SJSA1 (cell line): ENCODE measurements at regions not wholly inside any gene's neighbourhood (a gene's known extent, or its start where the extent isn't known, plus 50 kb on each side); places are given as distances from the start of the nearest gene placed in this dataset.
"Not testable (repeated sequence)": the region's sequence is repeated elsewhere in the genome, so short reads cannot be mapped to it uniquely, and the experiment has no call there.

ENCODE experiments used
- DNase-seq, 2 experiments: peaks; one replicate each; pipeline ENCODE4 v3.0.0-alpha.2; 2015 to 2020; ENCODE audit warnings: low spot score in 2 of 2, low read depth in 1 of 2
- H3K27ac ChIP-seq: fragments of 250-450 bp; sonication (Bioruptor Pico); 2 replicates; pipeline ENCODE4 v1.5.1; 2020; ENCODE audit warnings: mild to moderate bottlenecking, moderate library complexity
- H3K27me3 ChIP-seq: fragments of 250-450 bp; sonication (Bioruptor Pico); replicated peaks from 2 replicates; pipeline ENCODE4 v1.5.1; 2020; ENCODE audit warnings: mild to moderate bottlenecking, moderate library complexity
- H3K36me3 ChIP-seq: fragments of 250-450 bp; sonication (Bioruptor Pico); 2 replicates; pipeline ENCODE4 v1.5.1; 2020; ENCODE audit warnings: mild to moderate bottlenecking
- H3K4me1 ChIP-seq: fragments of 250-450 bp; sonication (Bioruptor Pico); replicated peaks from 2 replicates; pipeline ENCODE4 v1.6.1; 2021; ENCODE audit warnings: mild to moderate bottlenecking
- H3K4me3 ChIP-seq: fragments of 250-450 bp; sonication (Bioruptor Pico); 2 replicates; pipeline ENCODE4 v1.5.1; 2020; ENCODE audit warnings: mild to moderate bottlenecking
- H3K9me3 ChIP-seq: fragments of 250-450 bp; sonication (Bioruptor Pico); replicated peaks from 2 replicates; pipeline ENCODE4 v1.5.1; 2020; ENCODE audit warnings: mild to moderate bottlenecking

DNA sequence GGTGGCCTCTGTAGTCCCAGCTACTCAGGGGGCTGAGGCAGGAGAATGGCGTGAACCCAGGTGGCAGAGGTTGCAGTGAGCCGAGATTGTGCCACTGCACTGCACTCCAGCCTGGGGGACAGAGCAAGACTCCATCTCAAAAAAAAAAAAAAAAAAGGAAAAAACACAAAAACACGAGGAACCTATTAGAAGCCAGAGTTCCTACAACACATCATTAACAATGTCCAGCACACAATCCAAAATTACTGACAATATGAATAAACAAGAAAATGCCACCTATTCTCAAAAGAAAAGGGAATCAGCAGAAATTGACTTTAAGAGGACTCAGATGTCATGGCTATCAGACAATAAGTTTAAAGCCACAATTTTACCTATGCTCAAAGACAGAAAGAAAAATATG lies 57.3 kb upstream of the HS3ST3A1 start:
- H3K4me1 ChIP-seq, H3K4me3 ChIP-seq, H3K27ac ChIP-seq, H3K36me3 ChIP-seq, DNase-seq, H3K9me3 ChIP-seq, H3K27me3 ChIP-seq: not testable (repeated sequence)

DNA sequence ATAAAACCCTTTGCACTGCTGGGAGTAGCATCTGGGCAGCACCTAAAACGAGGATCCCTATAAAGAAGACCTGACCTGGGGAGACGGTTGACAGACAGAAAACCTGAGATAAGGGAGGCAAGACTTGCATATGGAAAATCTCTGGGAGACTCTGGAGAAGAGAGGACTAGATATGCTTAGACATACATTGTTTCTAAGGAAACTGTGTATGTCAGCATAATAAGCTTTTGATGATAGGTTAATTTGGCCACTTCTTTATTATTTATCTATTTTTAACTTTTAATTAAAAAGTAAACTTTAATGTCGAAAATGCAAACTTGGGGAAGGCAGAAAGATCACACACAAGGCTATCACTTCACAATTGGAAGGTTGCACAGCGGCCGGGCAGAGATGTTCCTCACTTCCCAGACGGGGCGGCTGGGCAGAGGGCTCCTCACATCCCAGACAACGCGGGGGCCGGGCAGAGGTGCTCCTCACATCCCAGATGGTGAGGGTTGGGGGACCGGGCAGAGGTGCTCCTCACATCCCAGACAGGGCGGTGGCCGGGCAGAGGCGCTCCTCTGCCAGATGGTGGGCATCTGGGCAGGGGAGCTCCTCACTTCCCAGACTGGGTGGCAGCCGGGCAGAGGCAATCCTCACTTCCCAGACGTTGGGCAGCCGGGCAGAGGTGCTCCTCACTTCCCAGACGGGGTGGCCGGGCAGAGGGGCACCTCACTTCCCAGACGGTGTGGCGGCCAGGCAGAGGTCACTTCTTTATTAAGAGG lies 64.3 kb upstream of the HS3ST3A1 start:
- no peak overlapping the region for H3K4me3 ChIP-seq
- no peaks in the 10 kb centered on the region for H3K36me3 ChIP-seq
- H3K27me3 ChIP-seq, result no peaks in the 10 kb centered on the region
- H3K27ac ChIP-seq, result no peak overlapping the region
- no peaks in the 10 kb centered on the region for H3K4me1 ChIP-seq
- H3K9me3 ChIP-seq, result no peaks in the 10 kb centered on the region; the same call in none of the 2 replicates
- no peak for DNase-seq

DNA sequence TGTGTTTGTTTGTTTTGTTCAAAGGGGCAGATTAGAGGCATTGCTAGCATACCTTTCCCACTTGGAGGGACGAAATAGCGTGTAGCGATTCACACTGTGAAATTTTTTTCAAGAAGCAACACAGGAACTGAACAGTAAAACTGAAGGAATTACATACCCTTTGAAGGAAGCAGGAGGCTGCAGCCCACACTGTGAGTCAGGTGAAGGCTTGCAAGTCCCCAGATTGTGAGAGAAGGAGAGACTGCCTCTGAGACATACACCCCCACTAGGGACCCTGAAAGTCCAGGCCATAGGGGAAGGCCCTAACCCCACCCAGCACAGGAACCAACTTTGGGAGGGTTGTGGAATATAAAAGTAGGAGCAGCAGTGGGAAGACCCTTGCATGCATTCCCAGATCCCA lies 69.6 kb upstream of the HS3ST3A1 start:
- Histone ChIP-seq H3K9me3 (no peaks in the 10 kb centered on the region; the same call in none of the 2 replicates), H3K27me3 (no peaks in the 10 kb centered on the region), H3K36me3 (no peaks in the 10 kb centered on the region), H3K4me3 (no peak overlapping the region), H3K4me1 (no peaks in the 10 kb centered on the region), H3K27ac (no peak overlapping the region)
- DNase-seq, result no peak

DNA sequence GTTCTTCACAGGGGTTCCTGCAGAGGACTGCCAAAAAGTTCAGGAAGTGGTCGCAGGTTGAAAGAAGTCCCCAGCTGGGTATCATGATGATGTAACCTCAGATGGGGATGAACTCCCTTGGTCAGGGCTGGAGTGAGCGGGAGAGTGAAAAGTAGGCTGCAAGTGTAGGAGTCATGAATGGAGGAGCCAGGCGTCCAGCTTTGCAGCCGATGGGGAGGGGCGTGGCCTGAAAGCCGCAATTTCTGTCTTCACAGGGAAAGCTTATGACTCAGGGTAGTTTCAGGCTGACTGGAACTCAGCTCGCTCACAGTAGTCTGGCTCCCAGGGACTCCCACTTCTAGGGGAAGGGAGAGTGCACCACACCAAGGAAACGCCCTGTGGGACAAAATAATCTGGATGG lies 70.0 kb upstream of the HS3ST3A1 start:
- no peaks in the 10 kb centered on the region; the same call in none of the 2 replicates for H3K9me3 ChIP-seq
- H3K4me3 ChIP-seq, result no peak overlapping the region
- DNase-seq, result no peak
- H3K27ac ChIP-seq, result no peak overlapping the region
- no peaks in the 10 kb centered on the region for H3K4me1 ChIP-seq
- no peaks in the 10 kb centered on the region for H3K36me3 ChIP-seq
- H3K27me3 ChIP-seq, result no peaks in the 10 kb centered on the region

DNA sequence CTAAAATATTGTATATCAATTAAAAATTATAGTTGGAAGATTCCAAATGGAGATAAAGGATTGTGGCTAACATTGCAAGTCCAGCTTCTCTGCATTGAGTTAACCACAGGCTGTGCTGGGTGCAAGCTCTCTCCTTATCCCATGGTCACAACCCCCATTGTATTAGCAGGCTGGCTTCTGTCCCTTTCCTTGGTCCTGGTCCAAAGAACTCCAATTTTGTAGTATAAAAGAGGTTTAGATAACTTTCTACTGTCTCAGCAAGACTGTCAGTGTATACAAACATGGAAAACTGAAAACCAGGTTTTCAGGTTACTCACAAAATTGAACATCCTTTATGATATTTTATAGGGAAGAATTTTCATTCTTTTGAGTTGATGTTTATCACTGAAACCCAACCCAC lies 76.6 kb upstream of the HS3ST3A1 start:
- Histone ChIP-seq H3K36me3 (no peaks in the 10 kb centered on the region), H3K27me3 (no peaks in the 10 kb centered on the region), H3K9me3 (no peaks in the 10 kb centered on the region), H3K27ac (no peak overlapping the region), H3K4me1 (no peaks in the 10 kb centered on the region), H3K4me3 (no peak overlapping the region)
- no peak for DNase-seq

DNA sequence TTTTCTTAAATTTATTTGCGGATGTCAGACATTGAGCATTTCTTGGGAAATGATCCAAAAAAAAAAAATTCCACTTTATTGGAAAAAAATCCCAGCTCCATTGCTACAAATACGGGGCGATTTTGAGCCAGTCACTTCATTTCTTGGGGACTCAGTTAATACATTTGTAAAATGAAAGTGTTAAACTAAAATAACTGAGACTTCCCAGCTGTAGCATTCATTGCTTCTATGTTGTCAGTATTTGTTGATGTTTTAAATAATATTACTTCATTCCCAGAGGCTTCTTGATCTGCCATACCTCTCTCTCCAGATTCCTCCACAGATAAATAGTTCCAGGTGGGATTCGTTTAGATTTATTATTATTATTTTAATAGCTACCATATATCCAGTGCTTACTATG lies 77.1 kb upstream of the HS3ST3A1 start:
- no peak for DNase-seq
- no peaks in the 10 kb centered on the region for H3K36me3 ChIP-seq
- no peak overlapping the region for H3K4me3 ChIP-seq
- H3K4me1 ChIP-seq, result no peaks in the 10 kb centered on the region
- no peak overlapping the region for H3K27ac ChIP-seq
- no peaks in the 10 kb centered on the region for H3K9me3 ChIP-seq
- H3K27me3 ChIP-seq, result no peaks in the 10 kb centered on the region

DNA sequence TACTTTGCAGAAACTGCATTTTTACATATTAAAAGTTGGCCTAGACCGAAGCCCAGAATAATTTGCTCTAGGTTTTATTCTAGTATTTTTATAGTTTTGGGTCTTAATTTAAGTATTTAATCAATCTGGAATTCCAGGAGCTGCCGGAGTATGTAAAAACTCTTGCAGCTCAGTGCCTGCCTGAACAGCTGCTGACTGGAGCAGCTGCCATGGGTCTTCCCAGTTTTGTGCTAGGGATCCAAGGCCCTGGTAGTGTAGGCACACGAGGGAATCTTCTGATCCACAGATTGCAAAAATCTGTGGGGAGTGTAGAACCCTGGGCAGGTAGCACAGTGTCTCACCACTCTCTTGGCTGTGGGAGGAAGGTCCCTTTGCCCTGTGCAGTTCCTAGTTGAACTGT lies 87.0 kb upstream of the HS3ST3A1 start:
- no peaks in the 10 kb centered on the region for H3K27me3 ChIP-seq
- H3K4me1 ChIP-seq, result no peaks in the 10 kb centered on the region
- DNase-seq, result no peak
- H3K9me3 ChIP-seq, result no peaks in the 10 kb centered on the region
- no peak overlapping the region for H3K27ac ChIP-seq
- no peak overlapping the region for H3K4me3 ChIP-seq
- no peaks in the 10 kb centered on the region for H3K36me3 ChIP-seq

DNA sequence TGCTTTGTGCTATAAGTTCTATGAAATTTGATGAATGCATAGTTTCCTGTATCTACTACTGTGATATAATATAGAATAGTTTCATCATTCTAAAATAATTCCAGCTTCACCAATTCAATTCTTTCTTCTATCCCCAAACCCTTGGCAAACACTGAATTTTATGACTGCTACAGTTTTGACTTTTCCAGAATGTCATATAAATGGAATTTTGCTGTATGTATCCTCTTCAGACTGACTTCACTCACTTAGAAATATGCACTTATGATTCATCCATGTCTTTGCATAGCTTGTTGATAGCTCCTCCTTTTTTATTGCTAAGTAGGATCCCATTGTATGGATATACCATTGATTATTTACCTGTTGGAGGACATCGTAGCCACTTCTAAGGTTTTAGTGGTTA lies 89.1 kb upstream of the HS3ST3A1 start:
- DNase-seq, result no peak
- Histone ChIP-seq H3K4me1 (no peaks in the 10 kb centered on the region), H3K36me3 (no peaks in the 10 kb centered on the region), H3K9me3 (no peaks in the 10 kb centered on the region), H3K4me3 (no peak overlapping the region), H3K27ac (no peak overlapping the region), H3K27me3 (no peaks in the 10 kb centered on the region)

DNA sequence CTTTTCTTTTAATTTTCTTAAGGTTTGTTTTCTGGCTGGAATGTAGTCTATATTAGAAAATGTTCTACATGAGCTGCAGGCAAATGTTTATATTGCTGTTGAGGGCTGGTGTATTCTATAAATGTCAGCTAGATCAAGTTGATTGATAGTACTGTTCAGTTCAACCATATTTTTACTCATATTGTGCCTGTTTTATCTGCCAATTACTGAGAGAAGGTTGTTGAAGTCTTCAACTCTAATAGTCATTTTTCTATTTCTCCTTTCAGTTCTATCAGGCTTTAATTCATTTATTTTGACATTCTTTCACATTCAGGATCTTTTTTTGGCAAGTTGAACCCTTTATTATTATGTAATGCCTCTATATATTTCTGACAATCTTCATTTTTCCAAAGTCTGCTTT lies 93.2 kb upstream of the HS3ST3A1 start:
- H3K4me1 ChIP-seq, result no peaks in the 10 kb centered on the region

DNA sequence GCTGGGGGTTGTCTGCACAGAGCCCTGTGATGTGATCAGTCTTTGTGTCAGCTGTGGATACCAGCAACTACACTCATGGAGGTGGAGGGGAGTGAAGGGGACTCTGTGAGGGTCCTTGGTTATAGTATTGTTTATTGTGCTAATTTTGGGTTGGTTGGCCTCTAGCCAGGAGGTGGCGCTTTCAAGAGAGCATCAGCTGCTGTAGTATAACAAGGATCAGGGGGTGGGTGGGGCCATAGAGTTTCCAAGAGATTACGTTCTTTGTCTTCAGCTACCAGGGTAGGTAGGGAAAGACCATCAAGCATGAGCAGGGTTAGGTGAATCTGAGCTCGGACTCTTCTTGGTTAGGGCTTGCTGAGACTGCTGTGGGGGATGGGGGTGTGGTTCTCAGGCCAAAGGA lies 97.1 kb upstream of the HS3ST3A1 start:
- H3K4me3 ChIP-seq, result no peak overlapping the region
- DNase-seq, result no peak
- no peaks in the 10 kb centered on the region for H3K36me3 ChIP-seq
- no peak overlapping the region for H3K27ac ChIP-seq
- H3K4me1 ChIP-seq, result peaks cover 5% of the 10 kb centered on the region
- H3K9me3 ChIP-seq, result no peaks in the 10 kb centered on the region
- H3K27me3 ChIP-seq, result no peaks in the 10 kb centered on the region

More for the DNA sequence above, 93.2 kb upstream of the HS3ST3A1 start:
- Histone ChIP-seq H3K4me3 (no peak overlapping the region), H3K27ac (no peak overlapping the region), H3K9me3 (no peaks in the 10 kb centered on the region), H3K36me3 (no peaks in the 10 kb centered on the region), H3K27me3 (no peaks in the 10 kb centered on the region)
- no peak for DNase-seq

DNA sequence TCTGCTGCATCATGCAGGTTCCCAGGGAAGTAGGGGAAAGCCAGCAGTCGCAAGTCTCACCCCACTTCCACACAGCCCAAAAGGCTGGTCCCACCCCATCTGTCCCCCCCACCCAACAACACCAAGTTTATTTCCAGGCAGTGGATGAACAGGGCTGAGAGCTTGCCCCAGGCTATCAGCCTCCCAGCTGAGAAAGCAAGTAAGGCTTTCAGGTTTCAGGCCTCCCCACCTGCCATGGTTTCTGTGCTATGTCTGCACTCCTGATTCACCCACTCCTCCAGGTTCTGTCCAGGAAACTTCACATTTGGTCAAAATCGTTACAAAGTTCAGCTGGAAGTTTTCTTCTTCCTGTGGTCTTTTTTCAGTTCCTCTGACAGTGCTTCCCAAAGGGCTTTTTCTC lies 97.5 kb upstream of the HS3ST3A1 start:
- H3K4me3 ChIP-seq, result no peak overlapping the region
- no peaks in the 10 kb centered on the region for H3K36me3 ChIP-seq
- peaks cover 9% of the 10 kb centered on the region for H3K4me1 ChIP-seq
- no peak overlapping the region for H3K27ac ChIP-seq
- H3K9me3 ChIP-seq, result no peaks in the 10 kb centered on the region
- DNase-seq, result no peak
- no peaks in the 10 kb centered on the region for H3K27me3 ChIP-seq

DNA sequence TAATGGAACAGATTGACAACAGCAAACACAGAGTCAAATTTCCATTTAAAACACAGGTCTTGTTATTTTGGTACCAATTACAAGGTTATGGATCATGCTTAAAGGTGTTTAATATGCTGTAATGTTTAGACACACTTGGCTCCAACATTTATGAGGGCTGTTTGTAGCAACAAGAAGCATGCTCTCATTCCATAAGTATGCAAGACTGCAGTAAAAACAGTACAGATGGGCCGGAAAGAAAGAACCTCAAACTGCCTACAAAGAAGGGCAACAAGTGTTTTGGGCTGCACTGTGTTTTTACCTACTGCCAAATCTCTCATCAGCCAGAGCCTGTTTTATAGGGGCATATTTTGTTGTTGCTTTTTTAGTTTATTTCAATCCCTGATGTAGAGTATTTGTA lies 100.5 kb upstream of the HS3ST3A1 start:
- Histone ChIP-seq H3K36me3 (no peaks in the 10 kb centered on the region), H3K27me3 (no peaks in the 10 kb centered on the region), H3K9me3 (no peaks in the 10 kb centered on the region), H3K4me1 (peaks cover 15% of the 10 kb centered on the region), H3K27ac (no peak overlapping the region), H3K4me3 (no peak overlapping the region)
- no peak for DNase-seq

DNA sequence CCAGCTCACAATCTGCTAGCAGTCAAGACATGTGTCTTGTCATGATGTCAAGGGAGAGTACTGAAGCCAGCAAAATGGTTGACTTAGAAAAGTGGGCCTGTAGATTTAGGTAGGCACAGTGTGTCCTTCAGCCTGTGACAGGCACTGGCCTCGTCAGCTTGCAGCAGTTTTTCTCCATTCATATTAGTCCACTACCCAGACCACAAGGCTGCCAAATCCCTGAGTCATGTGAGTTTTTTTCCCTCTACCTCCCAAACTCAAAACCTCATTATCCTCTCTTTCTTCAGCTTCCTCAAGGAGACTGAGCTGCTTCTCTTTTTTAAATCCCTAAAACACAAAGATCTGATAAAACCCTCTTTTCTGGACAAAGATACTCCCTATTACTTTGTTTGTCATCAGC lies 102.6 kb upstream of the HS3ST3A1 start:
- H3K9me3 ChIP-seq, result no peaks in the 10 kb centered on the region
- DNase-seq, result peak; percentile 54 to 55
- H3K4me3 ChIP-seq, result no peak overlapping the region
- H3K4me1 ChIP-seq, result peaks cover 15% of the 10 kb centered on the region
- peak overlapping the region; percentile 32 for H3K27ac ChIP-seq
- no peaks in the 10 kb centered on the region for H3K27me3 ChIP-seq
- no peaks in the 10 kb centered on the region for H3K36me3 ChIP-seq

DNA sequence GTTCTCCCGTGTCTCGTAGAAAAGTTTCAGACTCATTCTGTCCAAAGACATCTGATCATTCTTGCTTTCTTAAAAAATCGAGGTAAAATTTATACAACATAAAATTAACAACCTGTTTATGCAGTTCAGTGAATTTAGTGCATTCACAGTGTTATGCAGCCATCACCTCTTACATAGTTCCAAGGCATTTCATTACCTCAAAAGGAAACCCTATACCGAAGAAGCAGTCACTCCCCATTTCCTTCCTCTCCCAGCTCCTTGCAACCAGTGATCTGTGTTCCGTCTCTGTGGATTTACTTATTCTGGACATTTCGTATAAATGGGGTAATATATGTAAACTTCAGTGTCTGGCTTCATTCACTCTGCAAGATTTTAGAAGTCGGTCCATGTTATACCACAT lies 103.5 kb upstream of the HS3ST3A1 start:
- Histone ChIP-seq H3K4me1 (peaks cover 15% of the 10 kb centered on the region), H3K27me3 (no peaks in the 10 kb centered on the region), H3K4me3 (no peak overlapping the region), H3K27ac (no peak overlapping the region), H3K9me3 (no peaks in the 10 kb centered on the region), H3K36me3 (no peaks in the 10 kb centered on the region)
- DNase-seq, result no peak

DNA sequence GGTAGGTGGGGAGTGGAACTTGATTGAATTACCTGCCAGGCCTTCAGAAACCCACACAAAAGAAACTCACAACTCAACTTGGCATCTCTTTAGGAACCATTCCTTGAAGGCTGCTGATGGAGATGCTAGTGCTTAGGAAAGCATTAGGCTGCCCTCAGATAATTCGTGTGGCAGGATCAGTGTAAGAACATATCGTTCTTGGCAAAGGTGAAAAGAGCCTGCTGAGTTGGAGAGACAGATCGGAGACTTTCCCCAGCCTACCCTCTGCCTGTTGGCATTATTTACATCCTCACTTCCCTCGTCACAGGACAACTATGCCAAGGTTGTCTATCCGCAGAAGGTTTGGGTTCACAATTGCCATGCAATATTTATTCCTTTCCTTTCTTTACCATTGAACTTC lies 120.0 kb upstream of the HS3ST3A1 start:
- DNase-seq, result no peak
- Histone ChIP-seq H3K4me1 (peaks cover 10% of the 10 kb centered on the region), H3K27ac (no peak overlapping the region), H3K4me3 (no peak overlapping the region), H3K9me3 (no peaks in the 10 kb centered on the region), H3K36me3 (no peaks in the 10 kb centered on the region), H3K27me3 (no peaks in the 10 kb centered on the region)
